ENCODE measurements at regions not wholly inside any gene's neighbourhood (a gene's known extent, or its start where the extent isn't known, plus 50 kb on each side); places are given as distances from the start of the nearest gene placed in this dataset.
"Not testable (repeated sequence)": the region's sequence is repeated elsewhere in the genome, so short reads cannot be mapped to it uniquely, and the experiment has no call there.

- DNase-seq, result not testable (repeated sequence)
These were observed 168.7 kb upstream of the NFIA start for GRCh38 chr1:60913708-60914107.

- DNase-seq, result no peak
These were observed 169.3 kb upstream of the NFIA start for GRCh38 chr1:60913039-60913438.

- peak in 1 of 14 donors; percentile 33 for DNase-seq
These were observed 170.2 kb upstream of the NFIA start for GRCh38 chr1:60911966-60912697.

GRCh38 chr1:60908159-60908558 lies 174.2 kb upstream of the NFIA start:
- no peak for DNase-seq

- DNase-seq, result no peak
These were observed 175.8 kb upstream of the NFIA start for GRCh38 chr1:60906526-60906925.

- no peak for DNase-seq
These were observed 176.3 kb upstream of the NFIA start for GRCh38 chr1:60906039-60906438.

GRCh38 chr1:60904099-60904851 lies 178.1 kb upstream of the NFIA start:
- DNase-seq, result peak in 10 of 14 donors; percentile 23 to 69 (median 46)

GRCh38 chr1:60903591-60903990 lies 178.8 kb upstream of the NFIA start:
- DNase-seq, result peak in 7 of 14 donors; percentile 9 to 59 (median 31)

- no peak for DNase-seq
These were observed 182.9 kb upstream of the NFIA start for GRCh38 chr1:60899464-60899863.

- DNase-seq, result no peak
These were observed 183.4 kb upstream of the NFIA start for GRCh38 chr1:60898987-60899386.

- DNase-seq, result no peak
These were observed 183.9 kb upstream of the NFIA start for GRCh38 chr1:60898413-60898812.

GRCh38 chr1:60896701-60897363 lies 185.5 kb upstream of the NFIA start:
- peak in 1 of 14 donors; percentile 19 for DNase-seq

GRCh38 chr1:60895701-60896100 lies 186.7 kb upstream of the NFIA start:
- peak in 1 of 14 donors; percentile 36 for DNase-seq

- DNase-seq, result no peak
These were observed 187.1 kb upstream of the NFIA start for GRCh38 chr1:60895252-60895651.

- no peak for DNase-seq
These were observed 187.6 kb upstream of the NFIA start for GRCh38 chr1:60894741-60895140.

GRCh38 chr1:60894130-60894529 lies 188.2 kb upstream of the NFIA start:
- DNase-seq, result no peak

GRCh38 chr1:60893136-60893930 lies 189.0 kb upstream of the NFIA start:
- no peak for DNase-seq

GRCh38 chr1:60891765-60892164 lies 190.6 kb upstream of the NFIA start:
- DNase-seq, result no peak

- no peak for DNase-seq
These were observed 191.1 kb upstream of the NFIA start for GRCh38 chr1:60891281-60891680.

- DNase-seq, result no peak
These were observed 191.7 kb upstream of the NFIA start for GRCh38 chr1:60890664-60891063.

GRCh38 chr1:60889709-60890108 lies 192.7 kb upstream of the NFIA start:
- DNase-seq, result no peak

- DNase-seq, result no peak
These were observed 194.2 kb upstream of the NFIA start for GRCh38 chr1:60888126-60888525.
